Lung (tissue), 11 donors: ENCODE measurements at regions not wholly inside any gene's neighbourhood (a gene's known extent, or its start where the extent isn't known, plus 50 kb on each side); places are given as distances from the start of the nearest gene placed in this dataset.

ENCODE experiments used
- ATAC-seq: fragments of 200-7000 bp; cut with Tn5 transposase; one replicate; pipeline ENCODE4 v1.9.1; 2020; ENCODE audit warnings: moderate number of reproducible peaks; ENCODE audit not compliant: insufficient read depth, low FRiP score
- DNase-seq, 3 donors: peaks; one replicate each; pipeline ENCODE4 v3.0.0-alpha.2; 2013 to 2017
- H3K27ac ChIP-seq, 2 donors: one replicate each; pipeline ENCODE4 v1.5.1; 2013; ENCODE audit warnings: mild to moderate bottlenecking in 2 of 2, moderate library complexity in 2 of 2, control low read depth in 1 of 2, inconsistent platforms in 1 of 2, low read depth in 1 of 2, low read length in 1 of 2
- H3K27me3 ChIP-seq, 3 donors: one replicate each; pipeline ENCODE4 v1.5.1; 2013; ENCODE audit warnings: low read length in 2 of 3; ENCODE audit not compliant: control insufficient read depth in 3 of 3, insufficient read depth in 3 of 3
- H3K36me3 ChIP-seq, 4 donors: one replicate each; pipeline ENCODE4 v1.5.1; 2013; ENCODE audit warnings: low read length in 4 of 4, mild to moderate bottlenecking in 1 of 4, moderate library complexity in 1 of 4; ENCODE audit not compliant: control insufficient read depth in 4 of 4, insufficient read depth in 4 of 4
- H3K4me1 ChIP-seq, 5 donors: one replicate each; pipeline ENCODE4 v1.5.1; 2013; ENCODE audit warnings: low read length in 5 of 5, mild to moderate bottlenecking in 2 of 5, moderate library complexity in 1 of 5; ENCODE audit not compliant: control insufficient read depth in 5 of 5, insufficient read depth in 5 of 5
- H3K4me3 ChIP-seq: one replicate; pipeline ENCODE4 v1.5.1; 2013; ENCODE audit warnings: mild to moderate bottlenecking, control low read depth, moderate library complexity
- H3K9ac ChIP-seq, 2 donors: one replicate each; pipeline ENCODE4 v1.5.1; 2013; ENCODE audit warnings: low read length in 2 of 2, control low read depth in 1 of 2; ENCODE audit not compliant: insufficient read depth in 1 of 2
- H3K9me3 ChIP-seq, 4 donors: one replicate each; pipeline ENCODE4 v1.5.1; 2013; ENCODE audit warnings: low read length in 3 of 4, mild to moderate bottlenecking in 1 of 4, moderate library complexity in 1 of 4; ENCODE audit not compliant: control insufficient read depth in 4 of 4, insufficient read depth in 3 of 4
- CTCF ChIP-seq: IDR thresholded peaks from 2 replicates; pipeline ENCODE4 v1.5.1; 2012; ENCODE audit warnings: mild to moderate bottlenecking; ENCODE audit errors: control extremely low read depth, extremely low read depth
- WGBS, 2 donors: extraction: QIAGEN DNeasy Blood & Tissue Kit; methylation state at CpG; one replicate each; pipeline ENCODE4 v1.1.7; 2013; 5-methylcytosine and 5-hydroxymethylcytosine counted together
- donor health status: control.
- donor health status: control.
- donor health status: Bipolar disorder and iron deficiency.
- donor health status: healthy.
- donor health status: DM: yes; HTN: yes; CAD: no.

GRCh38 chr6:153392156-153392555 lies 261.1 kb upstream of the RGS17 start:
- Histone ChIP-seq H3K4me1 (no peaks in the 10 kb centered on the region), H3K27ac (no peak overlapping the region), H3K27me3 (no peaks in the 10 kb centered on the region), H3K9me3 (peaks cover 0 to 3% (median 1%) of the 10 kb centered on the region in 4 donors), H3K4me3 (no peak overlapping the region), H3K36me3 (no peaks in the 10 kb centered on the region), H3K9ac (no peak overlapping the region)
- peak in 1 of 3 donors; percentile 0 for DNase-seq
- WGBS, 2 donors = 57 to 82% methylated on average over 4 of the region's 4 CpGs
- no peak for ATAC-seq
- no peak for TF ChIP-seq CTCF

DNA sequence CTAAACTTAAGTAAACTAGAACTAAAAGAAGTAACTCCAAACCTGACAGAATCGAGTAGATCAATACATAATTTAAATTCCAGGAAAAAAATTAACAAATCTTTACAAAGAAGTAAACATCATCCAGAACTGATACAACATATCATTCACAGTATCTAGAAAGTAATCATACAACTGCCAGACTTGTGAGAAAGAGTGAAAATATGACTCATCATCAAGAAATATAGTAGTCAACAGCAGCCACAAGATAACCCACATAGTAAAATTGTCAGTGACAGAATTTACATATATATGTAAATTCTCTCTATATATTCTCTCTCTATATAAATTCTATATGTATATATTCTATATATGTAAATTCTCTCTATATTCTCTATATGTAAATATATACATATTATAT lies 242.8 kb upstream of the RGS17 start:
- 77 to 81% methylated on average over 1 of the region's 1 CpG for WGBS, 2 donors
- DNase-seq = no peak
- Histone ChIP-seq H3K9me3 (no peaks in the 10 kb centered on the region), H3K4me3 (no peak overlapping the region), H3K4me1 (no peaks in the 10 kb centered on the region), H3K27me3 (no peaks in the 10 kb centered on the region), H3K27ac (no peak overlapping the region), H3K9ac (no peak overlapping the region), H3K36me3 (no peaks in the 10 kb centered on the region)
- no peak for ATAC-seq
- no peak for TF ChIP-seq CTCF

DNA sequence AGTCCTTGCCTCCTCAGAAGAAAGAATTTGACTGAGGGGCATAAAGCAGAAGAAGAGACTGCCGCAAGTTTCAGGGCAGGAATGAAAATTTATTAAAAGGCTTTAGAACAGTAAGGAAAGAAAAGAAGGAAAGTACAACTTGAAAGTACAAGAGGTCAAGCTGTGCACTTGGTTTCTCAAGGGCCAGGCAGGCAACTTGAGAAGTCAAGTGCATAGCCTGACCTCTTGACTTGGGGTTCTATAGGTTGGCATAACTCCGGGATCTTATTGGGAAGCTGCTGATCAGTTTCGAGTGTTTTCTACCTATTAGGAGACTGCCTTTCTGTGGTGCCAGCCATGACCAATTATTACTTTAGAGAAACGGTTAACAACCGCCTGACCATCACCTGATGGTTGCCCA lies 237.0 kb upstream of the RGS17 start:
- H3K9me3 ChIP-seq = no peaks in the 10 kb centered on the region
- H3K4me1 ChIP-seq = no peaks in the 10 kb centered on the region
- H3K4me3 ChIP-seq = no peak overlapping the region
- no peak for TF ChIP-seq CTCF
- no peaks in the 10 kb centered on the region for H3K36me3 ChIP-seq
- WGBS, 2 donors = 81 to 83% methylated on average over 5 of the region's 5 CpGs
- no peak overlapping the region for H3K9ac ChIP-seq
- no peak for ATAC-seq
- DNase-seq = no peak
- H3K27me3 ChIP-seq = no peaks in the 10 kb centered on the region
- no peak overlapping the region for H3K27ac ChIP-seq

GRCh38 chr6:153367021-153367420 lies 235.9 kb upstream of the RGS17 start:
- no peaks in the 10 kb centered on the region for H3K9me3 ChIP-seq
- no peak overlapping the region for H3K4me3 ChIP-seq
- DNase-seq (no peak), ATAC-seq (no peak)
- TF ChIP-seq CTCF = no peak
- H3K36me3 ChIP-seq = no peaks in the 10 kb centered on the region
- no peaks in the 10 kb centered on the region for H3K4me1 ChIP-seq
- H3K27ac ChIP-seq = no peak overlapping the region
- no peaks in the 10 kb centered on the region for H3K27me3 ChIP-seq
- H3K9ac ChIP-seq = no peak overlapping the region
- 68 to 86% methylated on average over 6 of the region's 6 CpGs for WGBS, 2 donors
